Activated CD4-positive, alpha-beta T cell treated with anti-CD3 and anti-CD28 coated beads, Interleukin-2, amount 50 U/mL, for 16 hours (primary cell): ENCODE measurements at regions not wholly inside any gene's neighbourhood (a gene's known extent, or its start where the extent isn't known, plus 50 kb on each side); places are given as distances from the start of the nearest gene placed in this dataset.

Experiments
- DNase-seq: peaks from one replicate; pipeline ENCODE4 v3.0.0-alpha.2; 2020

DNA sequence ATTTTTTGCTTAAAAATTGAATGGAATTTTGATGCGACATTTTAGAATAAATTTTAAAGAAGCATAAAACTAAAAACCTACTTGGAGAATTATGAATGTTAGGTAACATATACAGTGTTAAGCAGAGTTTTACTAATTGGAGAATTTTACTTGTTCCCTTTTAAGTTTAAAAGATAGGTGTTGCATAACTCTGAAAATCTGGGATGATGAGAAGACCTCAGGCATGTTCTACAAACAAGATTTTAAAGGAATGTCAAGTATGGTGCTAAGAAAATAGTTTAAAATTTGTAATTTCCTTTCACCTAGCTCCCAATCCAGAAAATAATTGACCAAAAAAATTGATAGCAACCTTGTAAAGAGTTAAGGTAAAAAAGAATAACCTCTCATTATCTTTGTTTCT is 135.8 kb downstream of the RFC3 start:
- DNase-seq = no peak

- no peak for DNase-seq
Observed at GRCh38 chr13:33956346-33956745, 138.4 kb downstream of the RFC3 start.

- DNase-seq = no peak
Observed at GRCh38 chr13:33957497-33957905, 139.6 kb downstream of the RFC3 start.

- no peak for DNase-seq
Observed at GRCh38 chr13:33958964-33959363, 141.0 kb downstream of the RFC3 start.

GRCh38 chr13:33963134-33963533 is 145.2 kb downstream of the RFC3 start:
- DNase-seq = no peak

DNA sequence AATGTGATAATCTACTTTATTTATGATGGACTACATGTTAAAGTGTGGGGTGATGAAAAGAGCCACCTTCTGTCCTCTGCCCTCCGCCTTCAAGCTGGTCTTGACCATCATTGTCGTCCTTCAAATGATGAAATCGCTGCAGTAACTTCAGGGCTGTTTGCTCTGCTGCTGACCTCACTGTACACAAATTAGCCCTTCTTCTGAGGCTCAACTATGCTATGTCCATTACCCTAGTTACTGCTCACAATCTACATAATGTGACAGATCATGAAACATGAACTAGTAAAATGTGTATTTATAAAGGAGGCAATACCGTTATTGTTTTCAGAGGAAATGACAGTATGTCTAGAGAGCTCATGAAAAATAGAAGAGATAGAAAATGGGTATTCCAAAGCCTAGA is 145.9 kb downstream of the RFC3 start:
- no peak for DNase-seq

GRCh38 chr13:33968520-33969507 is 150.9 kb downstream of the RFC3 start:
- no peak for DNase-seq

GRCh38 chr13:33970746-33971561 is 153.0 kb downstream of the RFC3 start:
- no peak for DNase-seq

DNA sequence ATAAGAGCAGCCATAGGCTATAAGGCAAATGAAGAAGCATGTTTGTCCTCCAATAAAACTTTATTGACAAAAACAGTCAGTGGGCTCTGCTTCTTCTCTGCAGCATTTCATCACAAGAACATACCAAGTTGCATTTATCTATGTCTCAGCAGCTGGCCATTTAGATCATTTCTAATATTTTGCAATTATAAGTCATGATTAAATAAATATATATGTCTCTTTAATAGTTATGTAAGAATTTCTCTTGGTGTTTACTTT is 153.5 kb downstream of the RFC3 start:
- DNase-seq = no peak

GRCh38 chr13:33973194-33973593 is 155.2 kb downstream of the RFC3 start:
- DNase-seq = no peak

GRCh38 chr13:33976965-33977364 is 159.0 kb downstream of the RFC3 start:
- DNase-seq = no peak

GRCh38 chr13:33978653-33979052 is 160.7 kb downstream of the RFC3 start:
- DNase-seq = no peak

DNA sequence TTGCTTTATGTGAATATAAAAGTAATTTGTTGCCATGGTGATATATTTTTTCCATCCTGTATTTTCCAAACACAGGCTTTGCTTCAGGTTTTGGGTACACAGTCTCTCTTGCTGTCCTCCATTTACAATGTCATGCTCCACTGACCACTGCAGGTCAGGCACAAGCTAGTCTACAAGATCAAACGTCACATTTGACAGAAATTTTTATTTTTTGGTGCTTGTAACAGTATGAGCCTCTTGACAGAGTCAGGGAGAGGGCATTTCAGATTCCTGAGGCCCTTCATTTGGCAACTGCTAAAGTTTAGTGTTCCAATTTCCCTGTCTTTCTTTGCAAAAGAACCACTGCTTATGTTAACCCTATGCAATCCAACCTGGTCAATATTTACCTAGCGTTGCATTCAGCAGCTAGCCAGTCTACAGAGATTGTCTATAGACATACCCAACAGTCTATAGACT is 175.0 kb downstream of the RFC3 start:
- DNase-seq = no peak

GRCh38 chr13:33994198-33994597 is 176.2 kb downstream of the RFC3 start:
- no peak for DNase-seq

- no peak for DNase-seq
Observed at GRCh38 chr13:33994826-33995502, 177.0 kb downstream of the RFC3 start.

DNA sequence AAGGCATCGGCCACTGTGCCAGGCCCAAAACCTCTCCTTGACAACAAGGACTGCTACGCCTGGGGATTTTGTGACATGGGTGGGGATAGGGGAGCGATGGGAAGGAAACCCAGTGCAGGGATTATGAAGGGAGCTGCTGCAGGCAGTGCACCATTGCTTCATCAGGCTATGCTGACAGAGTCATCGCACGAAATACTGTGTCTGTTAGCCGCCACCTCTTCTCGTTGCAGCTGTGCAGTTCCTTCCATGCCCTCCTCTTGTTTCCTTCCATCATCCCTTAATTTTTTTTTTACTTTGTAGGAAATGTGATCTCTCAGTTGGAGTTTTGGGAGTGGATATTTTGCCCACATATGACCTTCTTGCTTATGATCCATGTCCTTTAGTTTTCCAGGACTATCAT is 178.7 kb downstream of the RFC3 start:
- no peak for DNase-seq

- no peak for DNase-seq
Observed at GRCh38 chr13:33997574-33997973, 179.6 kb downstream of the RFC3 start.

DNA sequence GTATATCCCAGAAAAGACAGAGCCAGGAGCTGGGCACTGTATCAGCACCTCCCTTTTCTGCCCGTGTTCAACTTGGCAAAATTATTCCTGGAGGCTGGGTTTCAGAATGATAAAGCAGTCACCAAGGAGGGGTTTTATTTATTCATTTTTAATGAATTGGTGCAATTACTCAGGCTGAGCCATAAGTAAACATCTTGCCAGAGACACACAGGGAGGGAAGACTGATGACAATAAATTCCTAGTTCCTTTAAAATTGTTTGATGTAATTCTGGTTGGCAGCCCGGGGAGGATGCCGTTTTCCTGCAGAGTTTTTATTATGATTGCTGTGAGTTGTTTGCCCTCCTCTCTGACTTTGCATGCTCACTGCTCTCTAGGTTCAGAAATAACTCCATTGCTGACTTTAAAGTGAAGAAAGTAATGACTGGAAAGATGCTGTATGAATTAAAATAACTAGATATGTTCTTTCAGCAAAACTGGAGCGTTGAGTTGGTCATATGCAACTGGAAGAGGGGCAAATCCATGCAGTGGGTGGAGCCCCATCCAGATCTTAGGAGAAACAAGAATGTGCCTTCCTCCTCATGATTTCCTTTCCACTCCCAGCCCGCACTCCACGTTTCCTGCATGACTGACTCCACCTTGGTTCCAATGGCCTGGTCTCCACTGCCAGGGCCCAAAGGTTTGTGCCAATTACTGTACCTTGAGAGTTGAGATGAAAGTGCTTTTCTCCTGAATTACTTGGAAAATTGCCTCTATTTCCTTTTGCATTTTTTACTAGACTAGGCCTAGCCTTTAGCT is 182.1 kb downstream of the RFC3 start:
- no peak for DNase-seq

GRCh38 chr13:34000955-34001354 is 183.0 kb downstream of the RFC3 start:
- no peak for DNase-seq

- no peak for DNase-seq
Observed at GRCh38 chr13:34001389-34001788, 183.4 kb downstream of the RFC3 start.

- no peak for DNase-seq
Observed at GRCh38 chr13:34002141-34002540, 184.2 kb downstream of the RFC3 start.

DNA sequence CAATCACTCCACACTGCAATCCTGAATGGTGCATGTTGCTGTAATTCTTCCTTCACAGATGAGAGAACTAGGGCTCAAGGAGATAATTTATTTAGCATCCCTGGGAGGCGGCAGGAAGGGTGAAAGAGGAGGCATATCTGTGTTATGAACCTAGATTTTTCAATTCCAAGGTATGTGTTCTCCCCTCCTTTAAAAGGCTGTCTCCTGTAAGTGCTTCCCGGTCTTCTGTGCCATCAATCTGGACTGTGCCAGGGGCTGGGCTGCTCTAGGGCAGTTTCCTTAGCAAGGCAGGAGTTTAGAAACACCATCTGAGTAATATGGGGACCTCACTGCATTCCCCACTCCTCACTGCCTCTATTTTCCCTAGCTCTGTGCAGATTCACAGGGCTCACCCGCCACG is 185.0 kb downstream of the RFC3 start:
- no peak for DNase-seq

GRCh38 chr13:34003656-34004055 is 185.7 kb downstream of the RFC3 start:
- no peak for DNase-seq
